ENCODE measurements at regions not wholly inside any gene's neighbourhood (a gene's known extent, or its start where the extent isn't known, plus 50 kb on each side); places are given as distances from the start of the nearest gene placed in this dataset.

- TF ChIP-seq CTCF (IDR thresholded peaks at IDR 0.05) (no peak), POLR2A (IDR thresholded peaks at IDR 0.05) (no peak)
Observed at GRCh38 chr1:222924136-222924706, 109.4 kb downstream of the DISP1 start.

Measured in heart left ventricle (tissue), 13 donors.